Heart left ventricle (tissue), 13 donors: ENCODE measurements at regions not wholly inside any gene's neighbourhood (a gene's known extent, or its start where the extent isn't known, plus 50 kb on each side); places are given as distances from the start of the nearest gene placed in this dataset.

Source experiments
- POLR2A ChIP-seq, 2 donors: fragments of 450-650 bp; IDR thresholded peaks; one replicate each; pipeline ENCODE4 v1.6.1; 2017; ENCODE audit warnings: antibody characterized with exemption in 2 of 2, mild to moderate bottlenecking in 2 of 2, moderate library complexity in 2 of 2
- TF ChIP-seq, protein P1 (sequence below), 12 donors: fragments of 200-600 bp; sonication (generic) in 4 of 12; IDR thresholded peaks; one replicate each; pipeline versions ENCODE4 v1.5.0 to v1.8.0; 2018 to 2022; ENCODE audit warnings: antibody characterized with exemption in 12 of 12, mild to moderate bottlenecking in 5 of 12
- donor health status: ischemic (EF 13 %, LVEDD 7.1; RV severe dilation, severe dysfunction).
- donor health status: DM: no; HTN: yes; CAD: no.
- donor health status: DM: no; HTN: no; CAD: no.
- donor health status: ischemic (EF 25% LVEDD 6.9; RV normal size, moderate dysfunction).
- donor health status: ischemic (EF 25% LVEDD 5.7; RV mildly dilated, moderate dysfunction).
- donor health status: ischemic (EF 35%, LVEDD 5.7; RV mildly dilated, moderate dysfunction).
- donor health status: nonischemic (EF 11% LVEDD 7.7; RV severe dilation, severe dysfunction).
- donor health status: DM: yes; HTN: yes; CAD: no.
- donor health status: PGD.
- donor health status: ischemic (EF 29% LVEDD 5.4; RV normal size, mild dysfunction).
- donor health status: nonischemic (EF 23%, LVEDD 6.1; RV moderate dilation, normal function).

DNA sequence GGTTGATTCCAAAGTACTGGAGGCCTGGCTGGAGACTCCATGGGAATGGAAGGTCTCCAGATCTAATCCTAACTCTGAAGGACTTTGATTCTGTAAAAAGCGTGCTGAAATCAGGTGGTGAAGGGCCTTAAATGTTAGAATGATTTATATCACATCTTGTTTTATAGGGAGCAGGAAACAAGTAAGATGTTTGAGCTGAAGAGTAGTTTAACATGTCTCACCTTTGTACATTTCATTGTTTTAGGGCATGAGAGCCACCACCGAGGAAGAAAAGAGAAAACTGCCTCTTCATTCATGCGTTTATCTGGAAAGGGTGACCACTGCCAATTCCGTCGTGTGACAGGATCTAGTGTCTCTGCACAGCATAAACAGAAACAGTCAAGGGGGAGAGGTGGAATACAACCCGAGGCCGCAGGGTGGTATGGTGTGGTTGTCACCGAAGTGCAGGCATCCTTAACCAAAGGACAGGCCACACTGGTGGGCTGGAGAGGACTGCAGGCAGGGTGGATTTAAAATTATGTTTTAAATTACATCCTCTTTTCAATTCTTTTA is 445.3 kb downstream of the SLC4A3 start:
- TF ChIP-seq, protein P1, sequence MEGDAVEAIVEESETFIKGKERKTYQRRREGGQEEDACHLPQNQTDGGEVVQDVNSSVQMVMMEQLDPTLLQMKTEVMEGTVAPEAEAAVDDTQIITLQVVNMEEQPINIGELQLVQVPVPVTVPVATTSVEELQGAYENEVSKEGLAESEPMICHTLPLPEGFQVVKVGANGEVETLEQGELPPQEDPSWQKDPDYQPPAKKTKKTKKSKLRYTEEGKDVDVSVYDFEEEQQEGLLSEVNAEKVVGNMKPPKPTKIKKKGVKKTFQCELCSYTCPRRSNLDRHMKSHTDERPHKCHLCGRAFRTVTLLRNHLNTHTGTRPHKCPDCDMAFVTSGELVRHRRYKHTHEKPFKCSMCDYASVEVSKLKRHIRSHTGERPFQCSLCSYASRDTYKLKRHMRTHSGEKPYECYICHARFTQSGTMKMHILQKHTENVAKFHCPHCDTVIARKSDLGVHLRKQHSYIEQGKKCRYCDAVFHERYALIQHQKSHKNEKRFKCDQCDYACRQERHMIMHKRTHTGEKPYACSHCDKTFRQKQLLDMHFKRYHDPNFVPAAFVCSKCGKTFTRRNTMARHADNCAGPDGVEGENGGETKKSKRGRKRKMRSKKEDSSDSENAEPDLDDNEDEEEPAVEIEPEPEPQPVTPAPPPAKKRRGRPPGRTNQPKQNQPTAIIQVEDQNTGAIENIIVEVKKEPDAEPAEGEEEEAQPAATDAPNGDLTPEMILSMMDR (IDR thresholded peaks at IDR 0.05) = no peak
- TF ChIP-seq POLR2A (IDR thresholded peaks at IDR 0.05) = no peak
